CD4-positive, alpha-beta T cell (primary cell): ENCODE measurements at regions not wholly inside any gene's neighbourhood (a gene's known extent, or its start where the extent isn't known, plus 50 kb on each side); places are given as distances from the start of the nearest gene placed in this dataset.
"Not testable (repeated sequence)": the region's sequence is repeated elsewhere in the genome, so short reads cannot be mapped to it uniquely, and the experiment has no call there.

Experiments used
- ATAC-seq: fragments of 200-7000 bp; cut with Tn5 transposase; one replicate; pipeline ENCODE4 v1.10.0; 2022; ENCODE audit warnings: mild to moderate bottlenecking; ENCODE audit not compliant: poor library complexity
- CTCF ChIA-PET: fragments of 350-600 bp; sonication (Branson Sonifier 250); formaldehyde crosslinking; loops from one replicate; lab custom pipeline; 2021; ENCODE audit warnings: antibody characterized with exemption, inconsistent platforms; lab: Charles Lee
- POLR2A ChIA-PET: fragments of 350-600 bp; sonication (Branson Sonifier 250); formaldehyde crosslinking; loops from one replicate; lab custom pipeline; 2021; ENCODE audit warnings: antibody characterized with exemption, inconsistent platforms; lab: Charles Lee
- DNase-seq, 14 experiments: peaks; one replicate each; pipeline ENCODE4 v3.0.0-alpha.2; 2013 to 2020; ENCODE audit warnings: mixed read lengths in 2 of 14
- H3K27ac ChIP-seq, 2 donors: one replicate each; pipeline versions ENCODE4 v1.5.1 to v1.7.0; 2013; ENCODE audit warnings: low read length in 2 of 2, low read depth in 1 of 2, mild to moderate bottlenecking in 1 of 2
- H3K27me3 ChIP-seq, 2 experiments: 1 replicate in 1 of 2; 2 replicates in 1 of 2; pipeline versions ENCODE4 v1.6.1 to v1.7.0; 2013; ENCODE audit warnings: low read length in 2 of 2, control low read depth in 1 of 2, mild to moderate bottlenecking in 1 of 2, moderate library complexity in 1 of 2; ENCODE audit not compliant: insufficient read depth in 2 of 2, control insufficient read depth in 1 of 2
- H3K36me3 ChIP-seq: one replicate; pipeline ENCODE4 v1.6.1; 2013; ENCODE audit warnings: low read length, control low read depth; ENCODE audit not compliant: insufficient read depth
- H3K4me1 ChIP-seq: one replicate; pipeline ENCODE4 v1.6.1; 2013; ENCODE audit warnings: low read length, control low read depth; ENCODE audit not compliant: insufficient read depth
- H3K4me3 ChIP-seq: one replicate; pipeline ENCODE4 v1.5.1; 2013; ENCODE audit warnings: mild to moderate bottlenecking, low read length, moderate library complexity
- H3K9me3 ChIP-seq, 2 experiments: 1 replicate in 1 of 2; 2 replicates in 1 of 2; pipeline versions ENCODE4 v1.6.1 to v1.7.0; 2013; ENCODE audit warnings: low read length in 2 of 2, mild to moderate bottlenecking in 2 of 2, control low read depth in 1 of 2, moderate library complexity in 1 of 2; ENCODE audit not compliant: control insufficient read depth in 1 of 2, insufficient read depth in 1 of 2
- H3K27ac Mint-ChIP-seq: one replicate; pipeline ENCODE4 v1.8.0; 2020; ENCODE audit warnings: mixed read lengths
- H3K27me3 Mint-ChIP-seq: one replicate; pipeline ENCODE4 v1.8.0; 2021; ENCODE audit warnings: mixed read lengths
- H3K36me3 Mint-ChIP-seq: one replicate; pipeline ENCODE4 v1.8.0; 2021; ENCODE audit warnings: low read depth, mixed read lengths
- H3K4me1 Mint-ChIP-seq: one replicate; pipeline ENCODE4 v1.8.0; 2021; ENCODE audit warnings: low read depth, mixed read lengths
- H3K4me3 Mint-ChIP-seq: one replicate; pipeline ENCODE4 v1.8.0; 2020; ENCODE audit warnings: mild to moderate bottlenecking, mixed read lengths
- H3K9me3 Mint-ChIP-seq: one replicate; pipeline ENCODE4 v1.8.0; 2020; ENCODE audit warnings: mixed read lengths
- intact Hi-C, 2 experiments: fragments of 100-400 bp; cut with DNase I in 1 of 2; cut with micrococcal nuclease in 1 of 2; formaldehyde crosslinking; loops; one replicate each; pipeline versions ENCODE4 v1.15.1 to v1.9.0; 2023 to 2025; cut with DNase I, micrococcal nuclease
- TF ChIP-seq, protein P1 (sequence below): fragments of 200-600 bp; IDR thresholded peaks from one replicate; pipeline ENCODE4 v1.8.0; 2022; ENCODE audit warnings: antibody characterized with exemption, mild to moderate bottlenecking

DNA sequence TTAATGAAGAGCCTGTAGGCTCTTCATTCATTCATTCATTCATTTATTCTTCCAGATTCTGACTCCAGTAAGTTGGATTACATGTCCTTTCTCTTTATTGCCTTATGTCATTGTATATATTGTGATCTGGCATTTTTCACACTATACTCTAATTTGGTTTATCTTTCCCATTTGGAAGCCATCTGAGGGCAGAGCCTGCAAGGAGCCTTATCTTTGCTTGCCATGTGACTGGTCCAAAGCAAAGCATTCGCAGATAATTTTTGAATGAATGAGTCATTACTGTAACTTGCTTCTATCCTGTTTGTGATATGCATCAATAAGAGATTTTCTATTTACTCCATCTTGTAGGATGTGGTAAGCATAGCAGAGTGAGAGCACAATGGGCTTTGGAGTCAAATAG, 108.4 kb upstream of the DAB1 start:
- Mint-ChIP-seq H3K9me3 (no peaks in the 10 kb centered on the region), H3K4me3 (no peak overlapping the region), H3K36me3 (no peaks in the 10 kb centered on the region), H3K27ac (no peak overlapping the region), H3K27me3 (no peaks in the 10 kb centered on the region), H3K4me1 (no peaks in the 10 kb centered on the region)
- Histone ChIP-seq H3K36me3 (no peaks in the 10 kb centered on the region), H3K27ac (no peak overlapping the region), H3K4me1 (no peaks in the 10 kb centered on the region), H3K4me3 (no peak overlapping the region), H3K9me3 (no peaks in the 10 kb centered on the region), H3K27me3 (no peaks in the 10 kb centered on the region)
- POLR2A ChIA-PET, result no interaction called here
- intact Hi-C loops, result no loop called here
- no peak for ATAC-seq
- no peak for DNase-seq
- CTCF ChIA-PET, result no interaction called here
- TF ChIP-seq, protein P1, sequence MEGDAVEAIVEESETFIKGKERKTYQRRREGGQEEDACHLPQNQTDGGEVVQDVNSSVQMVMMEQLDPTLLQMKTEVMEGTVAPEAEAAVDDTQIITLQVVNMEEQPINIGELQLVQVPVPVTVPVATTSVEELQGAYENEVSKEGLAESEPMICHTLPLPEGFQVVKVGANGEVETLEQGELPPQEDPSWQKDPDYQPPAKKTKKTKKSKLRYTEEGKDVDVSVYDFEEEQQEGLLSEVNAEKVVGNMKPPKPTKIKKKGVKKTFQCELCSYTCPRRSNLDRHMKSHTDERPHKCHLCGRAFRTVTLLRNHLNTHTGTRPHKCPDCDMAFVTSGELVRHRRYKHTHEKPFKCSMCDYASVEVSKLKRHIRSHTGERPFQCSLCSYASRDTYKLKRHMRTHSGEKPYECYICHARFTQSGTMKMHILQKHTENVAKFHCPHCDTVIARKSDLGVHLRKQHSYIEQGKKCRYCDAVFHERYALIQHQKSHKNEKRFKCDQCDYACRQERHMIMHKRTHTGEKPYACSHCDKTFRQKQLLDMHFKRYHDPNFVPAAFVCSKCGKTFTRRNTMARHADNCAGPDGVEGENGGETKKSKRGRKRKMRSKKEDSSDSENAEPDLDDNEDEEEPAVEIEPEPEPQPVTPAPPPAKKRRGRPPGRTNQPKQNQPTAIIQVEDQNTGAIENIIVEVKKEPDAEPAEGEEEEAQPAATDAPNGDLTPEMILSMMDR, result no peak

DNA sequence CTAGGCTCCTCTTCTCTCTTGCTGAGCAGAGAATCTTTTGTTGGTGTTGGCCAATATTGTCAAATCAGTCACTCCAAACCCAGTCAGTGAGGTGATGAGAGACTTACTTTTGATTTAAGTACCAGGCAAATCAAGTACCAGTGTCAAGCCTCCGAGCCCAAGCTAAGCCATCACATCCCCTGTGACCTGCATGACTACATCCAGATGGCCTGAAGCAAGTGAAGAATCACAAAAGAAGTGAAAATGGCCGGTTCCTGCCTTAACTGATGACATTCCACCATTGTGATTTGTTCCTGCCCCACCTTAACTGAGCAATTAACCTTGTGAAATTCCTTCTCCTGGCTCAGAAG, 107.0 kb upstream of the DAB1 start:
- H3K27me3 ChIP-seq, intact Hi-C loops, H3K9me3 ChIP-seq, CTCF ChIA-PET, H3K4me3 Mint-ChIP-seq, H3K4me1 ChIP-seq, H3K27ac ChIP-seq, H3K36me3 Mint-ChIP-seq, H3K36me3 ChIP-seq, POLR2A ChIA-PET, DNase-seq, H3K27me3 Mint-ChIP-seq, ATAC-seq, H3K9me3 Mint-ChIP-seq, H3K27ac Mint-ChIP-seq, H3K4me3 ChIP-seq, H3K4me1 Mint-ChIP-seq: not testable (repeated sequence)

DNA sequence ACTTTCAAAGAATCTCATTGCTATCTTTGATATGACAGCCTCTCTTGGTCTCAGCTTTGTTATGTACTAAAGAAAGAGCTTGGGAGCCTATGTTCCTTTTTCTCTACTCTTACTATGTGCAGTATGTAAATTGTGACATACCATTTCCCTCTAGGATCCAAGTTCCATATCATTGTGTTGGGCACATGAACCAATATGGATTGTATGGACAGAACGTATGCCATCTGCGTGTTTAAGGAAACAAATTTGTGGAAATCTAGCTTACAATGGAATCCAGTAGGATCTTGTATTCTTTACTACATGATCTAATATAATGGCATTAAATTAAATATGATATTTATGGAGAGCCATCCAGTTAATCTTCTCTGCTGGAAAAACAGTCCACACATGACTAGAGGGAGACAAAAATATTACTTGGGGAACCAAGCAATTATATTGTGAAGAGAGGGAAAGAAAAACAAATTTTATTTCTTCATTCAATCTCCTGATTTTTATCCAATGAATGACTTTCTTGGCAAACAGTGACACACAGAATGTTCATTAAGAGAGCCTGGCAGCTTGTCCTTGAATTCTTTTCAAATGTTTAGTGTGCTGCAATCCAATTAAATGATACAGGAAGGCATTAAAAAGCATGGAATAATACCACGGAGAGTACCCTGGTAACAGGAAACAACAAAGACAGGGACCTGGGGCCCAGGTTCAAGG, 106.5 kb upstream of the DAB1 start:
- H3K27ac Mint-ChIP-seq, result no peak overlapping the region
- H3K4me3 Mint-ChIP-seq, result no peak overlapping the region
- CTCF ChIA-PET, result interaction anchor here (0.9 kb wide), 1 partner anchor 21 kb away, joined by 3 read pairs; no protein-coding TSS in a partner anchor

More for the DNA sequence above, 106.5 kb upstream of the DAB1 start:
- Mint-ChIP-seq H3K9me3 (no peaks in the 10 kb centered on the region), H3K36me3 (no peaks in the 10 kb centered on the region), H3K27me3 (no peaks in the 10 kb centered on the region), H3K4me1 (no peaks in the 10 kb centered on the region)
- no peaks in the 10 kb centered on the region for H3K27me3 ChIP-seq
- no peaks in the 10 kb centered on the region for H3K4me1 ChIP-seq
- intact Hi-C loops, result no loop called here
- TF ChIP-seq, protein P1, result no peak
- no peaks in the 10 kb centered on the region for H3K36me3 ChIP-seq
- H3K27ac ChIP-seq, result no peak overlapping the region
- H3K4me3 ChIP-seq, result no peak overlapping the region
- DNase-seq, result no peak
- POLR2A ChIA-PET, result no interaction called here
- ATAC-seq, result no peak
- H3K9me3 ChIP-seq, result no peaks in the 10 kb centered on the region
